ENCODE measurements at regions not wholly inside any gene's neighbourhood (a gene's known extent, or its start where the extent isn't known, plus 50 kb on each side); places are given as distances from the start of the nearest gene placed in this dataset.

- no peaks in the 10 kb centered on the region for H3K9me2 ChIP-seq (replicated peaks; ENCODE audit: control insufficient read depth, low read length)
- no peaks in the 10 kb centered on the region for H3K79me2 ChIP-seq (ENCODE audit: control insufficient read depth, low read length)
- no peaks in the 10 kb centered on the region for H3K36me3 ChIP-seq (ENCODE audit: control insufficient read depth, low read length)
- no peaks in the 10 kb centered on the region for H3F3A ChIP-seq (ENCODE audit: control insufficient read depth, insufficient read depth)
- H3K27me3 ChIP-seq (ENCODE audit: control insufficient read depth, low read length) = peaks cover 6% of the 10 kb centered on the region; the same call in 1 of the 2 replicates
- H3K27ac ChIP-seq (ENCODE audit: low read depth, low read length) = no peak overlapping the region
- H3K4me3 ChIP-seq (ENCODE audit: low read length) = no peak overlapping the region
- H3K9me3 ChIP-seq (ENCODE audit: control insufficient read depth, insufficient read depth, low read length) = no peaks in the 10 kb centered on the region
- TF ChIP-seq CTCF (IDR thresholded peaks at IDR 0.05; ENCODE audit: low read depth, low read length, poor library complexity, severe bottlenecking) (no peak), EZH2phosphoT487 (IDR thresholded peaks at IDR 0.05; ENCODE audit: borderline replicate concordance, low read length) (no peak)
- no peak overlapping the region for H3K4me2 ChIP-seq (ENCODE audit: low read length)
- H4K20me1 ChIP-seq (ENCODE audit: control insufficient read depth, insufficient read depth, low read depth, low read length) = no peaks in the 10 kb centered on the region
- no peaks in the 10 kb centered on the region for H3K4me1 ChIP-seq (ENCODE audit: control insufficient read depth, low read length)
Measured at GRCh38 chr17:36813357-36813756, 123.9 kb upstream of the LHX1 start.

- Histone ChIP-seq H3K27ac (ENCODE audit: low read depth, low read length) (no peak overlapping the region), H4K20me1 (ENCODE audit: control insufficient read depth, insufficient read depth, low read depth, low read length) (no peaks in the 10 kb centered on the region), H3K4me2 (ENCODE audit: low read length) (no peak overlapping the region), H3K27me3 (ENCODE audit: control insufficient read depth, low read length) (peaks cover 6% of the 10 kb centered on the region; the same call in 1 of the 2 replicates), H3K79me2 (ENCODE audit: control insufficient read depth, low read length) (no peaks in the 10 kb centered on the region), H3K36me3 (ENCODE audit: control insufficient read depth, low read length) (no peaks in the 10 kb centered on the region), H3K9me3 (ENCODE audit: control insufficient read depth, insufficient read depth, low read length) (no peaks in the 10 kb centered on the region), H3F3A (ENCODE audit: control insufficient read depth, insufficient read depth) (no peaks in the 10 kb centered on the region), H3K4me3 (ENCODE audit: low read length) (no peak overlapping the region), H3K4me1 (ENCODE audit: control insufficient read depth, low read length) (no peaks in the 10 kb centered on the region), H3K9me2 (replicated peaks; ENCODE audit: control insufficient read depth, low read length) (no peaks in the 10 kb centered on the region)
- no peak for TF ChIP-seq EZH2phosphoT487 (IDR thresholded peaks at IDR 0.05; ENCODE audit: borderline replicate concordance, low read length)
- no peak for TF ChIP-seq CTCF (IDR thresholded peaks at IDR 0.05; ENCODE audit: low read depth, low read length, poor library complexity, severe bottlenecking)
Measured at GRCh38 chr17:36813957-36814563, 123.2 kb upstream of the LHX1 start.

GRCh38 chr17:36814958-36815357, 122.3 kb upstream of the LHX1 start:
- no peaks in the 10 kb centered on the region for H3K36me3 ChIP-seq (ENCODE audit: control insufficient read depth, low read length)
- no peak overlapping the region for H3K27ac ChIP-seq (ENCODE audit: low read depth, low read length)
- no peaks in the 10 kb centered on the region for H4K20me1 ChIP-seq (ENCODE audit: control insufficient read depth, insufficient read depth, low read depth, low read length)
- peaks cover 6% of the 10 kb centered on the region; the same call in 1 of the 2 replicates for H3K27me3 ChIP-seq (ENCODE audit: control insufficient read depth, low read length)
- H3K9me2 ChIP-seq (replicated peaks; ENCODE audit: control insufficient read depth, low read length) = no peaks in the 10 kb centered on the region
- H3K4me1 ChIP-seq (ENCODE audit: control insufficient read depth, low read length) = no peaks in the 10 kb centered on the region
- H3K4me2 ChIP-seq (ENCODE audit: low read length) = no peak overlapping the region
- H3K9me3 ChIP-seq (ENCODE audit: control insufficient read depth, insufficient read depth, low read length) = no peaks in the 10 kb centered on the region
- H3F3A ChIP-seq (ENCODE audit: control insufficient read depth, insufficient read depth) = no peaks in the 10 kb centered on the region
- TF ChIP-seq EZH2phosphoT487 (IDR thresholded peaks at IDR 0.05; ENCODE audit: borderline replicate concordance, low read length) (no peak), CTCF (IDR thresholded peaks at IDR 0.05; ENCODE audit: low read depth, low read length, poor library complexity, severe bottlenecking) (no peak)
- no peak overlapping the region for H3K4me3 ChIP-seq (ENCODE audit: low read length)
- H3K79me2 ChIP-seq (ENCODE audit: control insufficient read depth, low read length) = no peaks in the 10 kb centered on the region
